DOHH2 (cell line): ENCODE measurements at regions not wholly inside any gene's neighbourhood (a gene's known extent, or its start where the extent isn't known, plus 50 kb on each side); places are given as distances from the start of the nearest gene placed in this dataset.

Experiments
- H3F3A ChIP-seq: fragments of 200-600 bp; sonication (generic), shearing (Covaris generic); 2 replicates; pipeline ENCODE4 v1.6.0; 2016; ENCODE audit warnings: antibody characterized with exemption, mild to moderate bottlenecking; ENCODE audit not compliant: control insufficient read depth, insufficient read depth
- H3K27ac ChIP-seq: fragments of 200-600 bp; sonication (generic); 2 replicates; pipeline ENCODE4 v1.5.1; 2014; ENCODE audit warnings: low read depth, mild to moderate bottlenecking, low read length, moderate library complexity
- H3K27me3 ChIP-seq: fragments of 200-600 bp; sonication (generic); 2 replicates; pipeline ENCODE4 v1.6.1; 2014; ENCODE audit warnings: mild to moderate bottlenecking, low read length, mixed read lengths; ENCODE audit not compliant: control insufficient read depth
- H3K36me3 ChIP-seq: fragments of 200-600 bp; sonication (generic); 2 replicates; pipeline ENCODE4 v1.6.1; 2014; ENCODE audit warnings: mild to moderate bottlenecking, low read length, moderate library complexity, mixed read lengths; ENCODE audit not compliant: control insufficient read depth
- H3K4me1 ChIP-seq: fragments of 200-600 bp; sonication (generic); 2 replicates; pipeline ENCODE4 v1.6.1; 2014; ENCODE audit warnings: mild to moderate bottlenecking, low read length, mixed read lengths; ENCODE audit not compliant: control insufficient read depth
- H3K4me2 ChIP-seq: fragments of 200-600 bp; sonication (generic); 2 replicates; pipeline ENCODE4 v1.6.0; 2014; ENCODE audit warnings: mild to moderate bottlenecking, low read length, moderate library complexity
- H3K4me3 ChIP-seq: fragments of 200-600 bp; sonication (generic); 2 replicates; pipeline ENCODE4 v1.5.1; 2014; ENCODE audit warnings: mild to moderate bottlenecking, low read length, mixed read lengths
- H3K79me2 ChIP-seq: fragments of 200-600 bp; sonication (generic); 2 replicates; pipeline ENCODE4 v1.6.1; 2014; ENCODE audit warnings: mild to moderate bottlenecking, low read length, mixed read lengths; ENCODE audit not compliant: control insufficient read depth
- H3K9me2 ChIP-seq: fragments of 200-600 bp; sonication (generic); replicated peaks from 2 replicates; pipeline ENCODE4 v1.6.1; 2014; ENCODE audit warnings: mild to moderate bottlenecking, low read length, mixed read lengths; ENCODE audit not compliant: control insufficient read depth
- H3K9me3 ChIP-seq: fragments of 200-600 bp; sonication (generic); 2 replicates; pipeline ENCODE4 v1.6.1; 2014; ENCODE audit warnings: antibody characterized with exemption, low read length, mixed read lengths; ENCODE audit not compliant: control insufficient read depth, insufficient read depth
- H4K20me1 ChIP-seq: fragments of 200-600 bp; sonication (generic); 2 replicates; pipeline ENCODE4 v1.6.0; 2014; ENCODE audit warnings: low read depth, mild to moderate bottlenecking, antibody characterized with exemption, low read length, moderate library complexity; ENCODE audit not compliant: control insufficient read depth, insufficient read depth
- EZH2phosphoT487 ChIP-seq: fragments of 200-600 bp; sonication (generic); IDR thresholded peaks from 2 replicates; pipeline ENCODE4 v1.6.1; 2017; ENCODE audit warnings: borderline replicate concordance, mild to moderate bottlenecking, antibody characterized with exemption, low read length, moderate library complexity, mixed read lengths
- TF ChIP-seq, protein P1 (sequence below): fragments of 200-600 bp; sonication (generic); IDR thresholded peaks from one replicate; pipeline ENCODE4 v1.5.1; 2014; ENCODE audit warnings: antibody characterized with exemption, mild to moderate bottlenecking, low read depth, low read length; ENCODE audit not compliant: poor library complexity, severe bottlenecking

GRCh38 chr3:44065311-44066094 is 176.2 kb upstream of the TOPAZ1 start:
- Histone ChIP-seq H3K4me3 (no peak overlapping the region), H3K4me1 (no peaks in the 10 kb centered on the region), H3K9me2 (no peaks in the 10 kb centered on the region), H3K36me3 (peaks cover 26% of the 10 kb centered on the region), H3K79me2 (peaks cover 22% of the 10 kb centered on the region), H4K20me1 (0 out of 2 replicates have a peak, but pooled peaks cover 2% of the 10 kb centered on the region), H3K27ac (no peak overlapping the region), H3K27me3 (no peaks in the 10 kb centered on the region), H3K9me3 (no peaks in the 10 kb centered on the region), H3K4me2 (no peak overlapping the region), H3F3A (no peaks in the 10 kb centered on the region)
- TF ChIP-seq, protein P1, sequence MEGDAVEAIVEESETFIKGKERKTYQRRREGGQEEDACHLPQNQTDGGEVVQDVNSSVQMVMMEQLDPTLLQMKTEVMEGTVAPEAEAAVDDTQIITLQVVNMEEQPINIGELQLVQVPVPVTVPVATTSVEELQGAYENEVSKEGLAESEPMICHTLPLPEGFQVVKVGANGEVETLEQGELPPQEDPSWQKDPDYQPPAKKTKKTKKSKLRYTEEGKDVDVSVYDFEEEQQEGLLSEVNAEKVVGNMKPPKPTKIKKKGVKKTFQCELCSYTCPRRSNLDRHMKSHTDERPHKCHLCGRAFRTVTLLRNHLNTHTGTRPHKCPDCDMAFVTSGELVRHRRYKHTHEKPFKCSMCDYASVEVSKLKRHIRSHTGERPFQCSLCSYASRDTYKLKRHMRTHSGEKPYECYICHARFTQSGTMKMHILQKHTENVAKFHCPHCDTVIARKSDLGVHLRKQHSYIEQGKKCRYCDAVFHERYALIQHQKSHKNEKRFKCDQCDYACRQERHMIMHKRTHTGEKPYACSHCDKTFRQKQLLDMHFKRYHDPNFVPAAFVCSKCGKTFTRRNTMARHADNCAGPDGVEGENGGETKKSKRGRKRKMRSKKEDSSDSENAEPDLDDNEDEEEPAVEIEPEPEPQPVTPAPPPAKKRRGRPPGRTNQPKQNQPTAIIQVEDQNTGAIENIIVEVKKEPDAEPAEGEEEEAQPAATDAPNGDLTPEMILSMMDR = no peak
- no peak for TF ChIP-seq EZH2phosphoT487

- no peaks in the 10 kb centered on the region for H3K4me1 ChIP-seq
- H3K79me2 ChIP-seq = peaks cover 19% of the 10 kb centered on the region
- H3K36me3 ChIP-seq = peaks cover 28% of the 10 kb centered on the region
- no peaks in the 10 kb centered on the region for H3F3A ChIP-seq
- H3K4me2 ChIP-seq = no peak overlapping the region
- no peaks in the 10 kb centered on the region for H3K9me3 ChIP-seq
- no peak overlapping the region for H3K27ac ChIP-seq
- no peak overlapping the region for H3K4me3 ChIP-seq
- TF ChIP-seq, protein P1 = no peak
- no peak for TF ChIP-seq EZH2phosphoT487
- no peaks in the 10 kb centered on the region for H3K9me2 ChIP-seq
- no peaks in the 10 kb centered on the region for H3K27me3 ChIP-seq
- H4K20me1 ChIP-seq = 0 out of 2 replicates have a peak, but pooled peaks cover 5% of the 10 kb centered on the region
Measured at GRCh38 chr3:44066806-44067205, 174.9 kb upstream of the TOPAZ1 start.

- TF ChIP-seq, protein P1 = no peak
- TF ChIP-seq EZH2phosphoT487 = no peak
- H3K9me3 ChIP-seq = no peaks in the 10 kb centered on the region
- no peak overlapping the region for H3K27ac ChIP-seq
- 0 out of 2 replicates have a peak, but pooled peaks cover 5% of the 10 kb centered on the region for H4K20me1 ChIP-seq
- no peaks in the 10 kb centered on the region for H3K9me2 ChIP-seq
- no peaks in the 10 kb centered on the region for H3F3A ChIP-seq
- no peaks in the 10 kb centered on the region for H3K4me1 ChIP-seq
- H3K79me2 ChIP-seq = peaks cover 19% of the 10 kb centered on the region
- H3K27me3 ChIP-seq = no peaks in the 10 kb centered on the region
- peaks cover 30% of the 10 kb centered on the region for H3K36me3 ChIP-seq
- no peak overlapping the region for H3K4me3 ChIP-seq
- H3K4me2 ChIP-seq = no peak overlapping the region
Measured at GRCh38 chr3:44067431-44067830, 174.3 kb upstream of the TOPAZ1 start.
